ENCODE measurements at regions not wholly inside any gene's neighbourhood (a gene's known extent, or its start where the extent isn't known, plus 50 kb on each side); places are given as distances from the start of the nearest gene placed in this dataset.
"Not testable (repeated sequence)": the region's sequence is repeated elsewhere in the genome, so short reads cannot be mapped to it uniquely, and the experiment has no call there.

DNA sequence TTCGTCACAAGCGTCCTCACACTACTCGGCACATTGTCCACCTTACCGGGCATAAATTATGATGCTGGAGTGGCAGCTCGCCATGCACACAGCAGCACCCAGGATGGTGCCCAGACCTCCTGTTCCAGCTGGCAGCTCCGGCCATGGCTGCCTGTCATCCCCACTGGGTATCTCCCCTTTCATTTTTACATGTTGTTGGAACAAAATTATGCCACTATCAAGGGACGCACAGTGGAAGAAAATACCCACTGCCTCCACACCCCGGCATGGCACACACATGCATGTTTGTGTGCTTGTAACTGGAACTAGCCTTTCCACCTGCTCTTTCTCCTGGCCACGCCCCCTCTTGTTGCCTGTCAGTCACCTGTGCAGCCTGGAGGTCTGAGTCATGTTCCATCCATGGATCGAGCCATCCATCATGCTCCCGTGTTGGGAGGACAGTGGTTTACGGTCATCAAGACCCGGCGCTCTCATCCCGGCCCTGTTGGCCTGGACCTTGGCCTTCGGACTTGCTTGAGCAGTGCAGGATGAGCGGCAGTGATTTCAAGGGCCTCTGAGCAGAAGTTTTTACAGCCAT lies 1069.6 kb downstream of the BRD1 start:
- Histone ChIP-seq H3K4me3 (ENCODE audit: low read depth, low read length) (no peak overlapping the region), H3K36me3 (ENCODE audit: control insufficient read depth, insufficient read depth, low read length) (no peaks in the 10 kb centered on the region), H3K27me3 (ENCODE audit: control insufficient read depth, insufficient read depth, low read length) (no peaks in the 10 kb centered on the region), H3K9me3 (ENCODE audit: control insufficient read depth in 2 of 2, low read length in 2 of 2) (no peaks in the 10 kb centered on the region), H3K4me1 (ENCODE audit: control insufficient read depth, insufficient read depth, low read length, poor library complexity, severe bottlenecking) (no peaks in the 10 kb centered on the region), H3K27ac (ENCODE audit: insufficient read depth, low read length, poor library complexity, severe bottlenecking) (no peak overlapping the region)
- Mint-ChIP-seq H3K27me3 (no peaks in the 10 kb centered on the region), H3K4me1 (no peaks in the 10 kb centered on the region), H3K27ac (no peak overlapping the region), H3K9me3 (peaks cover 0 to 2% (median 0%) of the 10 kb centered on the region in 7 donors), H3K4me3 (no peak overlapping the region), H3K36me3 (no peaks in the 10 kb centered on the region)
- ATAC-seq (ENCODE audit: low read depth in 2 of 2) (no peak), DNase-seq (no peak)

DNA sequence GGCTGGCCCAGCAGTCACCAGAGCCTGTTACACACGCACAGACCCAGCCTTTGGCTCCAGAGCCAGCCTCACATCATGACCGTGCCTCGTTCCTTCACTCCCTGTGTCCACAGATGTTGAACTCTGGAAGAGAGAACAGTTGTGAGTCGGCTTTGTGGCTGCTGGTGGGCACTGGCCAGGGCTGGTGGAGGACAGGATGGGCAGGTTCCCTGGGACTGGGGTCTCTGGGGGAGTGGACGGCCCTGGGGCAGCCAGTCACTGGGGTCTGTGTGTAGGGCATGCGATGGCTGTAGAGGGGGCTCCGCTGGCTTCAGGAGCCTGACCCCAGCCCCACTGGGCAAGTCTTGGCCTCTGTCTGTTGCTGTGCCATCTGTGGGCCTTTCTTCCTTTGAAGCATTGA lies 1070.1 kb downstream of the BRD1 start:
- Mint-ChIP-seq H3K9me3 (peaks cover 0 to 2% (median 0%) of the 10 kb centered on the region in 7 donors), H3K4me3 (no peak overlapping the region), H3K36me3 (no peaks in the 10 kb centered on the region), H3K27ac (no peak overlapping the region), H3K27me3 (no peaks in the 10 kb centered on the region), H3K4me1 (no peaks in the 10 kb centered on the region)
- Histone ChIP-seq H3K4me3 (ENCODE audit: low read depth, low read length) (no peak overlapping the region), H3K4me1 (ENCODE audit: control insufficient read depth, insufficient read depth, low read length, poor library complexity, severe bottlenecking) (no peaks in the 10 kb centered on the region), H3K36me3 (ENCODE audit: control insufficient read depth, insufficient read depth, low read length) (no peaks in the 10 kb centered on the region), H3K9me3 (ENCODE audit: control insufficient read depth in 2 of 2, low read length in 2 of 2) (no peaks in the 10 kb centered on the region), H3K27me3 (ENCODE audit: control insufficient read depth, insufficient read depth, low read length) (no peaks in the 10 kb centered on the region), H3K27ac (ENCODE audit: insufficient read depth, low read length, poor library complexity, severe bottlenecking) (no peak overlapping the region)
- no peak for ATAC-seq (ENCODE audit: low read depth in 2 of 2)
- no peak for DNase-seq

DNA sequence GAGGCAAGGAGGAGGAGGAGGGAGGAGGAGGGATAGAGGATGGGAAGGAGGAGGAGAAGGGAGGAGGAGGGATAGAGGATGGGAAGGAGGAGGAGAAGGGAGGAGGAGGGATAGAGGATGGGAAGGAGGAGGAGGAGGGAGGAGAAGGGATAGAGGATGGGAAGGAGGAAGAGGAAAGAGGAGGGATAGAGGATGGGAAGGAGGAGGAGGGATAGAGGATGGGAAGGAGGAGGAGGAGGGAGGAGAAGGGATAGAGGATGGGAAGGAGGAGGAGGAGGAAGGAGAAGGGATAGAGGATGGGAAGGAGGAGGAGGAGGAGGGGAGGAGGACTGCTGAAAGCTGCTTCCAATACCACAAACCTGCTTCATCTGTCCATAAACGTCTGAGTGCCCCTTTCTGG lies 1070.5 kb downstream of the BRD1 start:
- not testable (repeated sequence) for H3K4me1 ChIP-seq (ENCODE audit: control insufficient read depth, insufficient read depth, low read length, poor library complexity, severe bottlenecking); H3K27me3 Mint-ChIP-seq; H3K9me3 Mint-ChIP-seq; H3K36me3 Mint-ChIP-seq; H3K4me3 ChIP-seq (ENCODE audit: low read depth, low read length); H3K27ac Mint-ChIP-seq; H3K36me3 ChIP-seq (ENCODE audit: control insufficient read depth, insufficient read depth, low read length); ATAC-seq (ENCODE audit: low read depth in 2 of 2); H3K4me1 Mint-ChIP-seq; H3K27ac ChIP-seq (ENCODE audit: insufficient read depth, low read length, poor library complexity, severe bottlenecking); DNase-seq; H3K27me3 ChIP-seq (ENCODE audit: control insufficient read depth, insufficient read depth, low read length); H3K9me3 ChIP-seq (ENCODE audit: control insufficient read depth in 2 of 2, low read length in 2 of 2); H3K4me3 Mint-ChIP-seq

DNA sequence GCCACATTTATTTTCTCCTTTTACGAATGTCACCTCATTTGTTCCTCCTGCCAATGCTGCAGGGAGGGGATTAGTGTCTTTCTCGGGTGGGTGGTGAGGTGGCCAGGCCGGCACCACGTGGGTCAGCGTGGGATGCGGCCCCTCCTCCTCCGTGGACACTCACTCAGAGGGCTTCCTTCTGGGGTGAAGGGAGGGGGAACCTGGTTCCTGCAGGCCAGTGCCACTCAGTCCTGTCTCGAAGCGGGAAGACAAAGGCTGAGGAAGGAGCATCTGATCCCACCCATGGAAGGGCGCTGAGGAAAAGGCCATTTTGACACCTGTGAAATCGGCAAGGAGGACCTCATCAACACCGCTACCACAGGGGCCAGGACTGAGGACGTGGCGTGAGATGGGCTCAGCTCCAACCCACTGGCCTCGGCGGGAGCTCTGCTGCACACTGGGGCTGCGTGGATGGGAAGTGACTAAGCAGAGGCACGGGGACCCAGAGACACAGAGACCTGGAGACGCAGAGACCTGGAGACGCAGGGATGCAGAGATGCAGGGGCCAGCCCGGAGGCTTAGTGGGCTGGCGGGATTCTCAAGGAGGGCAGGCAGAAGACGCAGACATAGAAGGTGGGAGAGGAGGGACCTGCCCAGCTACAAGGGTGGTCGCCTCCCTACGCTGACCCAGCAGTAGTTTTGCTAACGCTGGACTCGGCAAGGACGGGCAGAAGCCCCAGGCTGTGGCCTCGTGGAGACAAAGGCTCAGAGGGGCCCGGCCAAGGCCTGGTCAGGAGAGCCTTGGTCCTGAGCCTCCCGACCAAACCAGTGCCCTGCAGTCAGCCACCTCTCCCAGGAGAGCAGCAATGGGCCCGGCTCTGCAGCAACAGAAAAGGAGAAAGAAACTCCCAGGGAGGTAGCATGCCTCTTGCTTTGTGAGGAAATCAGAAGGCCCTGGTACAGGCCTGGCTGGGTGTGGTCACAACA lies 1071.2 kb downstream of the BRD1 start:
- H3K27me3 ChIP-seq (ENCODE audit: control insufficient read depth, insufficient read depth, low read length) = no peaks in the 10 kb centered on the region
- Mint-ChIP-seq H3K4me1 (no peaks in the 10 kb centered on the region), H3K27me3 (no peaks in the 10 kb centered on the region), H3K27ac (peak overlapping the region in 1 of 3 donors; percentile 18), H3K9me3 (peaks cover 0 to 2% (median 0%) of the 10 kb centered on the region in 7 donors), H3K36me3 (no peaks in the 10 kb centered on the region), H3K4me3 (no peak overlapping the region)
- H3K4me1 ChIP-seq (ENCODE audit: control insufficient read depth, insufficient read depth, low read length, poor library complexity, severe bottlenecking) = no peaks in the 10 kb centered on the region
- H3K27ac ChIP-seq (ENCODE audit: insufficient read depth, low read length, poor library complexity, severe bottlenecking) = no peak overlapping the region
- DNase-seq = no peak
- H3K36me3 ChIP-seq (ENCODE audit: control insufficient read depth, insufficient read depth, low read length) = no peaks in the 10 kb centered on the region
- H3K4me3 ChIP-seq (ENCODE audit: low read depth, low read length) = no peak overlapping the region
- ATAC-seq (ENCODE audit: low read depth in 2 of 2) = no peak
- no peaks in the 10 kb centered on the region for H3K9me3 ChIP-seq (ENCODE audit: control insufficient read depth in 2 of 2, low read length in 2 of 2)

DNA sequence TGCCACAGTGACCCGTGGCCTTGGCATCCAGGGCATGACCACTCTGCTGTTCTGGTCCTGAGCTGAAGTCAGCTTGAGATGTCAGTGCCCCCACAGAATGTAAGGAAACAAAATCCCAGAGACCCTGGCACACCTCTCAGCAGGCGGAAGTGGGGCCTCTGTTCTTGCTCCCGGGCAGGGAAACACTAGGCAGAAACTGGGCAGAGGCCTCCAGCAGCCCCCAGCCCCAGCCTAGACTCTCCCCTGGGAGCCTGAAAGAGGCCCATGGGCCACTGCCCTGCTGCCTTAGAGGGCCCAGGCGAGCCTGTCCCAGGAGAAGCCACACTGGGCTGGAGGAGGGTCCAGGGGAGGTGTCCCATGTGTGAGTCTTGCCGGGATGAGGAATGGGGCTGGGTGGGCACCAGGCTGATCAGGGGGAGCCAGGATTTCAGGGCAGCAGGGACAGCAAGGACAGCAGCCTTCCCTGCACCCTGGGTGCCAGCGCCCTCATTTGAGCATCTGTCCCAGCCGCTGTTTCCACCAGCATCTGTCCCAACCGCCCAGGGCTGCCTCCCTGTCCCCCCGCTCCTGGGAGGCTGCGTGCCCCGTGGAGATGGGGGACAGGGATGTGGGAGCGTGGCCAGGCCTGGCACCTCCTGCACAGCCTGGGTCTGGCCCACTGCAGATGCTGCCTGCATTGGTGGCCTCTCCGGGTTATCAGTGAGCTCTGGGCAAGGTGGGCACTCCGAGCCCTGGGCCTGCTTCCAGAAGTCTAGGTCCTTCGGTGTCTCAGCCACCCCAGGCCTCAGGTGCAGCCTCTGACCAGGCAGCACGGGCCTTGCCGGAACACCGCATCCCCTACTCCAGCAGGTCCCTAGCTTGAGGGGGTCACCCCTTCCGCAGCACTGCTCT lies 1072.4 kb downstream of the BRD1 start:
- Mint-ChIP-seq H3K27me3 (no peaks in the 10 kb centered on the region), H3K9me3 (peaks cover 0 to 2% (median 0%) of the 10 kb centered on the region in 7 donors), H3K4me3 (no peak overlapping the region), H3K36me3 (no peaks in the 10 kb centered on the region), H3K27ac (no peak overlapping the region), H3K4me1 (no peaks in the 10 kb centered on the region)
- Histone ChIP-seq H3K9me3 (ENCODE audit: control insufficient read depth in 2 of 2, low read length in 2 of 2) (no peaks in the 10 kb centered on the region), H3K27ac (ENCODE audit: insufficient read depth, low read length, poor library complexity, severe bottlenecking) (no peak overlapping the region), H3K27me3 (ENCODE audit: control insufficient read depth, insufficient read depth, low read length) (no peaks in the 10 kb centered on the region), H3K4me1 (ENCODE audit: control insufficient read depth, insufficient read depth, low read length, poor library complexity, severe bottlenecking) (no peaks in the 10 kb centered on the region), H3K4me3 (ENCODE audit: low read depth, low read length) (no peak overlapping the region), H3K36me3 (ENCODE audit: control insufficient read depth, insufficient read depth, low read length) (no peaks in the 10 kb centered on the region)
- ATAC-seq (ENCODE audit: low read depth in 2 of 2) (no peak), DNase-seq (no peak)

DNA sequence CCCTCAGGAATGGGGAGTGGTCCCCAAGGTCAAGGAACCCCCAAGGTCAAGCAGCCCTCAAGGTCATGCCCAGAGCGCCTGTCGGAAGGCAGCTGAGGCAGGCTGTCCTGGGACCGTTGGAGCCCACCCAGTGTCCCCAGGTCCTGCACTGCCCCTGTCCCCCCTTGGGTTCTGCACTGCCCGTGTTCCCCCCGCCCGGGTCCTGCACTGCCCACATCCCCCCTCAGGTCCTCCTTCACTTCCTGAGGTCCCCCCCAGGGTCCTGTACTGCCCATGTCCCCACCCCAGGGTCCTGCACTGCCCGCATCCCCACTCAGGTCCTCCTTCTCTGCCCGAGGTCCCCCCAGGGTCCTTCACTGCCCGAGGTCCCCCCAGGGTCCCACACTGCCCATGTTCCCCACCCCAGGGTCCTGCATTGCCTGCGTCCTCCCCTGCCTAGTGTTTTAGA lies 1073.0 kb downstream of the BRD1 start:
- Histone ChIP-seq H3K9me3 (ENCODE audit: control insufficient read depth in 2 of 2, low read length in 2 of 2) (no peaks in the 10 kb centered on the region), H3K36me3 (ENCODE audit: control insufficient read depth, insufficient read depth, low read length) (no peaks in the 10 kb centered on the region), H3K27ac (ENCODE audit: insufficient read depth, low read length, poor library complexity, severe bottlenecking) (no peak overlapping the region), H3K4me3 (ENCODE audit: low read depth, low read length) (no peak overlapping the region), H3K27me3 (ENCODE audit: control insufficient read depth, insufficient read depth, low read length) (no peaks in the 10 kb centered on the region), H3K4me1 (ENCODE audit: control insufficient read depth, insufficient read depth, low read length, poor library complexity, severe bottlenecking) (no peaks in the 10 kb centered on the region)
- Mint-ChIP-seq H3K27me3 (no peaks in the 10 kb centered on the region), H3K9me3 (peaks cover 0 to 2% (median 0%) of the 10 kb centered on the region in 7 donors), H3K36me3 (no peaks in the 10 kb centered on the region), H3K27ac (no peak overlapping the region), H3K4me1 (no peaks in the 10 kb centered on the region), H3K4me3 (no peak overlapping the region)
- ATAC-seq (ENCODE audit: low read depth in 2 of 2) (no peak), DNase-seq (no peak)

DNA sequence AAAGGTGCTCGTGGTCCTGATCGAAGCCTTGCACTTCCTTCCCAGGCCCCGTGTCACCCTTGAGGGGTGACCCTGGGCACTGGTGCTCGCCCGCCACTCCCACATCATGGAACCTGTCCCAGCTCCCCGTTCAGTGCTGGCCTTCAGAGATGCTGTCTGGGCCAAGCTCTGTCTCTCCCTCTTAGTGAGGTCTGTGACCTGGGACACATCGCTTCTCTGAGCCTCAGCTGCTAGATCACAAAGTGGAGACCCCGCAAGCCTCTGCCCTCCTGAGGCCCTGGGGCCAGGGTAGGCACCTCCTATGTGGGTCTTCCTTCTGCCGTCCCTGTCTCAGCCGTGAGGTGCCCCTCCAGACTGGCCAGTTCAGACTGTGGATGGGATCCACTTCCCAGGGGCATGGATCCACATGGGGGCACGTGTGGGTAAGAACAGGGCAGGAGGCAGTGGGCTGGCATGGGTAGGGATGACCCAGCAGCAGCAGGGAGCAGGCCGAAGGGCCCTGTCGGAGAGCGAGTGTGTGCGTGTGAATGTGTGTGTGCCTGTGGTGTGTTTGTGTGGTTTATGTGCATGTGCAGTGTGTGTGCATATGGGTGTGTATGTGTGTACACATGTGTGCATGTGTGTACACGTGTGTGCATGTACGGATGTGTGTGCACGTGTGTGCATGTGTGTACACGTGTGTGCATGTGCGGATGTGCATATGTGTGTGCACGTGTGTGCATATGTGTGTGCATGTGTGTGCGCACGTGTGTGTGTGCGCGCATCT lies 1073.7 kb downstream of the BRD1 start:
- Mint-ChIP-seq H3K9me3 (peaks cover 0 to 2% (median 0%) of the 10 kb centered on the region in 7 donors), H3K27me3 (no peaks in the 10 kb centered on the region), H3K27ac (no peak overlapping the region), H3K4me1 (no peaks in the 10 kb centered on the region), H3K4me3 (no peak overlapping the region), H3K36me3 (no peaks in the 10 kb centered on the region)
- H3K36me3 ChIP-seq (ENCODE audit: control insufficient read depth, insufficient read depth, low read length) = no peaks in the 10 kb centered on the region
- H3K27ac ChIP-seq (ENCODE audit: insufficient read depth, low read length, poor library complexity, severe bottlenecking) = no peak overlapping the region
- H3K4me3 ChIP-seq (ENCODE audit: low read depth, low read length) = no peak overlapping the region
- DNase-seq (no peak), ATAC-seq (ENCODE audit: low read depth in 2 of 2) (no peak)
- H3K4me1 ChIP-seq (ENCODE audit: control insufficient read depth, insufficient read depth, low read length, poor library complexity, severe bottlenecking) = no peaks in the 10 kb centered on the region
- H3K9me3 ChIP-seq (ENCODE audit: control insufficient read depth in 2 of 2, low read length in 2 of 2) = no peaks in the 10 kb centered on the region
- no peaks in the 10 kb centered on the region for H3K27me3 ChIP-seq (ENCODE audit: control insufficient read depth, insufficient read depth, low read length)
